Upper lobe of right lung (tissue), 1 donor: ENCODE measurements at regions not wholly inside any gene's neighbourhood (a gene's known extent, or its start where the extent isn't known, plus 50 kb on each side); places are given as distances from the start of the nearest gene placed in this dataset.
"Not testable (repeated sequence)": the region's sequence is repeated elsewhere in the genome, so short reads cannot be mapped to it uniquely, and the experiment has no call there.

Experiments used
- ATAC-seq: fragments of 200-7000 bp; cut with Tn5 transposase; one replicate; pipeline ENCODE4 v1.9.1; 2020; ENCODE audit warnings: mild to moderate bottlenecking, moderate library complexity
- DNase-seq: peaks from one replicate; pipeline ENCODE4 v3.0.0-alpha.2; 2020
- H3K27ac ChIP-seq: fragments of 200-600 bp; one replicate; pipeline ENCODE4 v1.8.0; 2022
- H3K27me3 ChIP-seq: fragments of 200-600 bp; one replicate; pipeline ENCODE4 v1.8.0; 2022; ENCODE audit warnings: mild to moderate bottlenecking
- H3K36me3 ChIP-seq: fragments of 200-600 bp; one replicate; pipeline ENCODE4 v1.8.0; 2022
- H3K4me1 ChIP-seq: fragments of 200-600 bp; one replicate; pipeline ENCODE4 v1.8.0; 2022
- H3K4me3 ChIP-seq: fragments of 200-600 bp; one replicate; pipeline ENCODE4 v1.8.0; 2022; ENCODE audit warnings: mild to moderate bottlenecking
- H3K9me3 ChIP-seq: fragments of 200-600 bp; one replicate; pipeline ENCODE4 v1.8.0; 2022
- intact Hi-C: fragments of 100-400 bp; cut with DNase I; formaldehyde crosslinking; loops from one replicate; pipeline ENCODE4 v1.11.0; 2022
- TF ChIP-seq, protein P1 (sequence below): fragments of 200-600 bp; IDR thresholded peaks from one replicate; pipeline ENCODE4 v1.8.0; 2022; ENCODE audit warnings: antibody characterized with exemption
- donor health status: DM: no; HTN: yes; CAD: no; lungs with severe emphysema.

DNA sequence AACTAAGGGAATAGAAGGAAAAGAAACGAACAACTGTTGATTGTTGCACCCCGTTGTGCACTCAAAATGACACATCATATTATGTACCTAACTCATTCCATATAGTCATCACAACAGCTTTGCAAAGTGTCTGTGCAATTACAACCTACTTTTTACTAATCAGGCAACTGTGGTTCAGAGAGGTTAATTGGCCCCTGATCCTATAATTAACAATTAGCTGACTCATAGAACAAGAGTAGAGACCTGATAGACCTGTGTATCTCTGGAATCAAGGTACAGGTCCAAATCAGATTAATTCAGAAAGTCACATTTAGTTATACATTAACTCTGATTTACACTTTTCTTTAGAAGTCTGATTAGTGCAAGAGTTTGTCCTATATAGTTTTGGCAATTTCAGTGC is 122.5 kb upstream of the CDK13 start:
- Histone ChIP-seq H3K4me3 (no peak overlapping the region), H3K4me1 (no peaks in the 10 kb centered on the region), H3K27ac (no peak overlapping the region), H3K9me3 (no peaks in the 10 kb centered on the region), H3K36me3 (no peaks in the 10 kb centered on the region), H3K27me3 (peaks cover 66% of the 10 kb centered on the region)
- TF ChIP-seq, protein P1, sequence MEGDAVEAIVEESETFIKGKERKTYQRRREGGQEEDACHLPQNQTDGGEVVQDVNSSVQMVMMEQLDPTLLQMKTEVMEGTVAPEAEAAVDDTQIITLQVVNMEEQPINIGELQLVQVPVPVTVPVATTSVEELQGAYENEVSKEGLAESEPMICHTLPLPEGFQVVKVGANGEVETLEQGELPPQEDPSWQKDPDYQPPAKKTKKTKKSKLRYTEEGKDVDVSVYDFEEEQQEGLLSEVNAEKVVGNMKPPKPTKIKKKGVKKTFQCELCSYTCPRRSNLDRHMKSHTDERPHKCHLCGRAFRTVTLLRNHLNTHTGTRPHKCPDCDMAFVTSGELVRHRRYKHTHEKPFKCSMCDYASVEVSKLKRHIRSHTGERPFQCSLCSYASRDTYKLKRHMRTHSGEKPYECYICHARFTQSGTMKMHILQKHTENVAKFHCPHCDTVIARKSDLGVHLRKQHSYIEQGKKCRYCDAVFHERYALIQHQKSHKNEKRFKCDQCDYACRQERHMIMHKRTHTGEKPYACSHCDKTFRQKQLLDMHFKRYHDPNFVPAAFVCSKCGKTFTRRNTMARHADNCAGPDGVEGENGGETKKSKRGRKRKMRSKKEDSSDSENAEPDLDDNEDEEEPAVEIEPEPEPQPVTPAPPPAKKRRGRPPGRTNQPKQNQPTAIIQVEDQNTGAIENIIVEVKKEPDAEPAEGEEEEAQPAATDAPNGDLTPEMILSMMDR, result no peak
- DNase-seq (no peak), ATAC-seq (no peak)
- intact Hi-C loops, result no loop called here

DNA sequence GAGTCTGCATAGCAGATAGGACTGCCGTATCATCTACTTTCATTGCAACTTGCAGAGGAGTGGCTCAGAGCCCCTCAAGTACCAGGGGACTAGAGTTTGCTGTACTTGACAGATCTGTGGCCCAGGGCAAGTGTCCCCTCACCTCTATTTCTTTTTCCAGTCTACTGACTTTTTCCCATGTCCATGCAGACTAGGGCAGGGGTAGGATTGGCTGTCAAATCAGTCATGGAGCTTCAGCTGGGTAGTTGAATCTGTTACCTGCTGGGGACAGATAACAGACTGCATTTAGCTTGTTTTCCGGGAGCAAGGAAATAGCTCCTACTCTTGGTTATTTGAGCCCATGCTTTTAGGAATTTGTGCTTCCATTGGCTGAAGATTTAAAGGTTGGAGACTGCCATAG is 121.0 kb upstream of the CDK13 start:
- H3K27ac ChIP-seq, result no peak overlapping the region
- H3K27me3 ChIP-seq, result peaks cover 73% of the 10 kb centered on the region
- no peak overlapping the region for H3K4me3 ChIP-seq
- no peaks in the 10 kb centered on the region for H3K36me3 ChIP-seq
- H3K4me1 ChIP-seq, result no peaks in the 10 kb centered on the region
- no peak for DNase-seq
- TF ChIP-seq, protein P1, result no peak
- no peaks in the 10 kb centered on the region for H3K9me3 ChIP-seq
- no peak for ATAC-seq
- intact Hi-C loops, result no loop called here

DNA sequence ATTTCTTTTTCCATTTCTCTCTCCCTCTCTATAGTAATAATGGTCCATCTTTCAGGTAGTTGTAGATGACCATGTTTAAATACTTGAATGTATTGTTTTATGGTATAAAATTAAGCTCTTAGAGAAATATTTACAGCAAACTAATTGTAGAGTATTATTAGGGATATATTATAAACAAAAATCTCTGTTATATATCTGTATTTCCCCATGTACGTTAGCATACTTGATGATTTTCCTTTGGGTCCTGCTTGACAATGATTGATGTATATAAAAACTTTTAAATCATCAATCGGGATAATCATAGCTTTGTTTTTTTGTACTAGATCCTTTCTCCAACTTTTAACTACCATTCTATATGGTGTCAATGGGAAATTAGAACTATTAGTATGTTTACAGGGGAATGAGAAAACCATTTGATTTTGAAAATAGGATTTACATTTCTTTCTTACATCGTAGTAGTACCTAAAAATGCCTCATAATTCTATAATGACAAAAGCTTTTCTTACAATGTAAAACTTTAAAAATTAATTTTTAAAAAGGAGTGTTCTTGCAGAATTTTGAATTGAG is 117.5 kb upstream of the CDK13 start:
- no peak overlapping the region for H3K4me3 ChIP-seq
- no peak for ATAC-seq
- intact Hi-C loops, result no loop called here

DNA sequence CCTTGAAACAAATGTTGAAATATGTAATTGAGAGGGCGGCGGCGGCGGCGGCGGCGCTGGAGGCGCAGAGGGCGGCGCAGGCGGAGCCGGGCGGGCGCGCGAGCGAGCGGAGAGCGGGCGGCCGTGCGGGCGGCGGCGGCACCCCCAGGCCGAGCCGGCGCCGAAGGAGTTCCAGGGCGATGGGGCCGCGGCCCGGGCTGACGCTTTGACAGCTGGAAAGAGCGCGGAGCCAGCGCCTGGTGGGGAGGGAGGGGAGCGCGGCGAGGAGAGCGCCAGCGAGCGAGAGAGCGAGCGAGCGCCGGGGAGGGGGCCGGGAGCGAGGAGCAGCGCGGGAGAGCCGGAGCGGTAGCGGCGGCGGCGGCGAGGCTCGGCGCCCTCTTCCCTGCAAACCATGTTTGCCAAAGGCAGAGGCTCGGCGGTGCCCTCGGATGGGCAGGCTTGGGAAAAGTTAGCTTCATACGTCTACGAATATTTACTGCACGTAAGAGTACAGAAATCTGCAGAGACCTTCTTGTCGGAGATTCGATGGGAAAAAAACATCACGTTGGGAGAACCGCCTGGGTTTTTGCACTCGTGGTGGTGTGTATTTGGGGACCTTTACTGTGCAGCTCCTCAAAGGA is 116.8 kb upstream of the CDK13 start:
- DNase-seq (peak; percentile 67), ATAC-seq (peak; percentile 80)
- Histone ChIP-seq H3K4me3 (peak overlapping the region; percentile 45), H3K27me3 (peaks cover 72% of the 10 kb centered on the region)
- H3K36me3 ChIP-seq, H3K9me3 ChIP-seq, H3K27ac ChIP-seq, intact Hi-C loops, H3K4me1 ChIP-seq: not testable (repeated sequence)

More for the DNA sequence above, 117.5 kb upstream of the CDK13 start:
- DNase-seq, result no peak
- Histone ChIP-seq H3K36me3 (no peaks in the 10 kb centered on the region), H3K9me3 (no peaks in the 10 kb centered on the region), H3K4me1 (no peaks in the 10 kb centered on the region), H3K27ac (no peak overlapping the region), H3K27me3 (peaks cover 70% of the 10 kb centered on the region)
- TF ChIP-seq, protein P1, result no peak

DNA sequence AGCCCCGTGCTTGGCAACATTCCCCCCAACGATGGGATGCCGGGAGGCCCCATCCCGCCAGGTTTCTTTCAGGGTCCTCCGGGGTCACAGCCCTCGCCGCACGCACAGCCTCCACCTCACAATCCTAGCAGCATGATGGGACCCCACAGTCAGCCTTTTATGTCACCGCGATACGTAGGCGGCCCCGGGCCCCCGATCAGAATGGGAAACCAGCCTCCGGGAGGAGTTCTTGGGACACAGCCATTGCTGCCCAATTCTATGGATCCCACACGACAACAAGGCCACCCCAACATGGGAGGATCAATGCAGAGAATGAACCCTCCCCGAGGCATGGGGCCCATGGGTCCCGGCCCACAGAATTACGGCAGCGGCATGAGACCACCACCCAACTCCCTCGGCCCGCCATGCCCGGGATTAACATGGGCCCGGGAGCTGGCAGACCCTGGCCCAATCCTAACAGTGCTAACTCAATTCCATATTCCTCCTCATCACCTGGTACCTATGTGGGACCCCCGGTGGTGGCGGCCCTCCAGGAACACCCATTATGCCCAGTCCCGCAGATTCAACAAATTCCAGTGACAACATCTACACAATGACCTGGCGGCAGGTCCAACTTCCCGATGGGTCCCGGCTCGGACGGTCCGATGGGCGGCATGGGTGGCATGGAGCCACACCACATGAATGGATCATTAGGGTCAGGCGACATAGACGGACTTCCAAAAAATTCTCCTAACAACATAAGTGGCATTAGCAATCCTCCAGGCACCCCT is 116.0 kb upstream of the CDK13 start:
- ATAC-seq, DNase-seq, H3K36me3 ChIP-seq, H3K4me1 ChIP-seq, H3K27ac ChIP-seq, intact Hi-C loops, H3K9me3 ChIP-seq: not testable (repeated sequence)
- peak overlapping the region; percentile 45 for H3K4me3 ChIP-seq
- peaks cover 70% of the 10 kb centered on the region for H3K27me3 ChIP-seq

DNA sequence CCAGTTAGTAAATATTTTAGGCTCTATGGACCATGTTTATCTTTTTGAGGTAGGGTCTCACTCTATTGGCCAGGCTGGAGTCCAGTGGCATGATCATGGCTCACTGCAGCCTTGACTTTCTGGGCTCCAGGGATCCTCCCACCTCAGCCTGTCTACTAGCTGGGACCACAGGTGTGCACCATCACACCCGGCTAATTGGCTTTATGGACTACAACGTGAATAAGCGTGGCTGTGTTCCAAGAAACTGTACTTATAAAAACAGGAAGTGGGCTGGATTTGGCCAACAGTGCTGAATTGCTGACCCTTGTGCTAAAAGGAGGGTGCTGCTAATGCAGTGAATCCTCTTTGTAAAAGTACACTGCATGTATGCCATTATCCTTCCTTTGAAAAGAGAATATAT is 111.7 kb upstream of the CDK13 start:
- ATAC-seq, result peak; percentile 54
- intact Hi-C loops, result no loop called here

More for the DNA sequence above, 111.7 kb upstream of the CDK13 start:
- Histone ChIP-seq H3K36me3 (no peaks in the 10 kb centered on the region), H3K27me3 (peaks cover 32% of the 10 kb centered on the region), H3K27ac (no peak overlapping the region), H3K4me3 (no peak overlapping the region), H3K9me3 (no peaks in the 10 kb centered on the region), H3K4me1 (no peaks in the 10 kb centered on the region)
- TF ChIP-seq, protein P1, result no peak
- DNase-seq, result no peak
